ENCODE measurements at regions not wholly inside any gene's neighbourhood (a gene's known extent, or its start where the extent isn't known, plus 50 kb on each side); places are given as distances from the start of the nearest gene placed in this dataset.
"Not testable (repeated sequence)": the region's sequence is repeated elsewhere in the genome, so short reads cannot be mapped to it uniquely, and the experiment has no call there.

DNA sequence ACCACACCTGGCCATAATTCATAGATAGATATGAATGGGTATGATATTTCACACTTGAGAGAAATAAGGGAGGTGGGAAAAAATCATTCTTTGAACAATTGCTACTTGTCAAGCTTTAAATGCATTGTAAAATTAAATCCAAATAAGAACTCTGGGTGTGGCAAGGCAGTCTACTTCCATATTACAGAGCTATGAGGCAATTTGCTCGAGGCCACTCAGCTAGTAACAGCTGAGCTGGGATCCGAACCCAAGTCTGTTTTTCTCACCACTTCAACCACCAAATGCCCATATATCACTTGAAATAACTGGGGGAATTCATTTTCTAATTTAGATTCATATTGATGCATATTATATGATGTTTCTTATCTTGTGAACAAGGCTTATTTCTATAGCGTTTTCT, 482.2 kb upstream of the ADAMTS9 start:
- no peak for DNase-seq

DNA sequence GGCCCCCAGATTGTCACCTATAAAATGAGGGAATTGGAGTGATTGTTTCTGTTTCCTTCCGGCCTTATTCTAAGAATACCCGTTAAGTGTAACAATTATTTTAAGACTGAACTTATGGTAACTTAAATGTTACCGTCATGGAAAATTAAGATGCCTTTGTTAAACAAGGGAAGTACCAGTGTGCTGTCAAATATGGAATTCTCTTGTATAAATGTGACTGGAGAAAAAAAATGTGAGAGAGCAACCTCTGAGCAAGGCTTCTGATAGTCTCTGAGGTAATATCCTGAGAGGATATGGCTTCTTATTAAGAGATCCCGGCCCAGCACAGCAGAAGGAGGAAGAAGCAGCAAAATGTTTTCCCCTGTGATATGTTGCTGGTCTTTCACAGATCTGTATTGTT, 480.7 kb upstream of the ADAMTS9 start:
- no peak for DNase-seq

DNA sequence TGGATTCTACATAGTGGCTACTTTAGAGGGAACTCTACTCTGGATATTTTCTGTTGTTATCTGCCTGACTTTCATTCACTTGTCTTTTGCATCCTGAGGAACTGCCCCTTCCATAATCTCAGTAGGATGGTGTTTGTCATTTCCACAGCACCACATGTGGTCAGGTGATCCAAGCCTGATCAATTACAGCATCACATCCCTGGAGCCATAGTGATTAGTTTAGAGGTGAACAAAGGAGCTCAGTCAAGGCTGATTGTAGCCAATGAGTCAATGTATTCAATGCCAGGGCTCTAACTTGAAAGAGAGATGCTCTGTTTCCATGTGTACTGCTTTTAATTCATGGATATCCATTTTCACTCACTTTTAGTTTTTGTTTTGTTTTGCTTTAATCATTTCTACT, 478.7 kb upstream of the ADAMTS9 start:
- DNase-seq: no peak

GRCh38 chr3:65158023-65158422, 470.2 kb upstream of the ADAMTS9 start:
- DNase-seq: no peak

DNA sequence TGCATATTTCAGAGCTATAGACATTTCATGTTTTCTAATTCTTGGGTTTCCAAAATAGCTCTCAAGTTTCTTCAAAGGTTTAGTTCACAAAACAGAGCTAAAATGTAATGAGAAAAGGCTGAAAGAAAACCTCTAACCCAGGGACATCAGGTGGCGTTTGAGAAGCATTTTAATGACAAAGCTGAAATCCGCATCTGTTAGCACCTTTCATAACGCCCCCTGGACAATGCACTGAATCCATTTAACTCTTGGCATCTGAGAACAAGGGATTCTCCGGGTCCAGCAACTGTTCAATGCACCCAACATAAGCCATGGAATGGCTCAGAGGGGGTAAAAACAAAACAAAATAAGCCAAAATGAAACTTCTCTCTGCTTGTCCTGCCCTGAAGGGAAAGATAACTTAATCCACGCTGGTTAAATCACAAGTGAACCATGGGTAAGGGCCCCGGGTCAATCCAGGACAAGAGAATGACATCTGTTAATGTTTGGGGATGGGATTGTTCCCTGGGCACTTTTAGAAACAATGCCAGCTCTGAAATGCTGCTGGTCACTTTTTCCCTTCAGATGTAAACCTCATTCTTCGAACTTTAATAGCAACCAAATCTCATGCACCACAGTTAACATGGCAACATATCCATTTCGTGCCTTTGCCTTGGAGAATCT, 466.2 kb upstream of the ADAMTS9 start:
- no peak for DNase-seq

- DNase-seq: no peak
Measured at GRCh38 chr3:65151666-65152065, 463.9 kb upstream of the ADAMTS9 start.

- DNase-seq: no peak
Measured at GRCh38 chr3:65149877-65150276, 462.1 kb upstream of the ADAMTS9 start.

GRCh38 chr3:65148687-65149086, 460.9 kb upstream of the ADAMTS9 start:
- no peak for DNase-seq

GRCh38 chr3:65146179-65146578, 458.4 kb upstream of the ADAMTS9 start:
- DNase-seq: no peak

DNA sequence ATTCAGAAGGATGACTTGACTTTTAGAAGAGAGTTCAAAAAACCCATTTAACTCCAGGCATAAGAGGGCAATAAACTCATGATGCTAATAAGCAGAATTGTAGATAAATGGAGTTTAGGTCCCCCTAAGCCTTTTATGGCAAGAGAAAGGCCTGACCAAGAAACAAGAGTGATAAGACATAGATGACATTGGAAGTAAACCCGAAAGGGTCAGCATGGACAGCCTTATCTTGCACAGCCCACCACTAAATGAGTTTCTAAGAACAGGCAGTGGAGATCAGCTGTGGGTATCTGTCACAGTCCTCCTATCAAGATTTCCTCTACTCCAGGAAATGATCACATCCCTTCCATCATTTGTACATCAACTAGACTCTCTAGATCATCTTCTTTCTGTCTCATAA, 457.9 kb upstream of the ADAMTS9 start:
- no peak for DNase-seq

DNA sequence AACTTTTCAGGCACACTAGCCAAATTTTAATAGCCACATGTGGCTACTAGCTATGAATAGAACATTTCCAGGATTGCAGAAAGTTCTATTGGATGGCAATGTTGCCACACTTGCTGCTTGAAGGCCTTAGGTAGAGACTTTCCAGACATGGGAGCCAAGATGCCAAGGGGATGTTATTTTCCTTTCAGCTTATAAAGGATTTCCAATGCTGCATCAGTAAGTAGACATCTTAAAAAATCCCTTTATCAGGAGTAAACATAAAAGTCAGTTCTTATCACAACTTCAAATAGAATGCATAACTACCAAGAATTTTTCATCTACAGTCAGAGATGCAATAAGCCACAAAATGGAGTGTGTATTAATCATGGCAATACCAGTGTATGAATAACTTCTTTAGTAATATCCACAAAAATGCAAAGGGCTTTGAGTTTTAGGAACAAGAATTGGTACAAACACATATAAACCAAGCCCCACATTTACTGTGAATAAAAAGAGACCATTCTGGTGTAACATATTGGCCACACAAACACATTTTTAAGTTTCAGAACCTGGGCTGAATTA, 457.1 kb upstream of the ADAMTS9 start:
- DNase-seq: no peak

- no peak for DNase-seq
Measured at GRCh38 chr3:65142456-65142855, 454.7 kb upstream of the ADAMTS9 start.

- DNase-seq: no peak
Measured at GRCh38 chr3:65138556-65138955, 450.8 kb upstream of the ADAMTS9 start.

- not testable (repeated sequence) for DNase-seq
Measured at GRCh38 chr3:65133752-65134151, 446.0 kb upstream of the ADAMTS9 start.

DNA sequence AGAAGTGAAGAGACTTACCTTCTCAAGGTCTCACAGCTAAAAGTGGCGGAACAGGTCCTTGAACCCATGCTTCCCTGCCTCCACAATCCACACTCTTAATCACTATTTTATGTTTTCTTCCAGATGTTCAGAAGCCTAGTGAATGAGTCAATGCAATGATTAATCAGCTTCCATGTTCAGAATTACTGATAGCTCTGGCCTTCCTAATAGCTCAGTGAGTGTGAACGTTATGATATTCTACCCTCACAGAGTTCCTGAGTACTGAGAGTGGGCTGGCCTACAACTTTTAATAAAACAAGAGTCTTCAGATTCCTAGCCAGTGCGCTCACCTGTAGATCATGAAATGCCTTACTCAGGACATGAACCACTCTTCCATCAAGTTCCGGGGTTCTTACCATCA, 443.0 kb upstream of the ADAMTS9 start:
- no peak for DNase-seq

GRCh38 chr3:65128346-65128745, 440.5 kb upstream of the ADAMTS9 start:
- no peak for DNase-seq

DNA sequence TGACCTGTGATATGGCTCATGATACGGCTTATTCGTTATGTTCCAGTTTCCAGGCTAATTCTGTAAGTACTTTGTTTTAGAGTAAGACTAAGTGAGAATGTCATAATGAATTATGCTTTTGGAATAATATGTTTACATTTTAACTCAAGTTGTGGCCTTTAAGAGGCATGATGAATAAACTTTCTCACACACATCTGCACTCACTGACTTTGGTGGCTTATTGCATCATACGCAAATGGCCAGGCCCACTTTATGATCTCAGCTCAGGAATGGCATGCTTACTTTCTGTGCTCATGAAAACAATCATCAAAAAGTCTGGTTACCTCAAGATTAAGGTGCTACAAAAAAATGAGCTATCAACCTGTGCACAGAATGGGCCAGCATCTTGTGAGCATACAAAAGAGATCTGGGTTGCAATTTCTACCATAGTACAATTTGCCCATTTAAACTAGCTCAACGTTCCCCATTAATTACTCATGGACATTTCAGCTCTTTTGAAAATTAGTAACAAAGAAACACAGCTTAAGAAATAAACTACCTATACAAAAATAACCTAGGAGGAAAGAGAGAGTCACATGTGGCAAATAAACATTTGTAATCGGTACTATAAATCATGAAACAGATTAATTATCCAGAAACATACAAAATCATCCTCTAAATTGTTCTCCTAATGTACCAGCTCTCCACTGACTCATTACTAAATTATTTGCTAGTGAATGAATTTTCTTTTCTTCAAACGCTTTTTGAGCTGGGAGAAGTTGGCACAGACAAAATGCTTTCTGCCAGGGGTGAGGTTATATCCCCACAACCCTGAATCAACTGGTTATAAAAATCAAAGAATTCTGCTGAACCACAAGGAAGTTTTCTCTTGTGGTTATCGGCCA, 439.0 kb upstream of the ADAMTS9 start:
- no peak for DNase-seq

DNA sequence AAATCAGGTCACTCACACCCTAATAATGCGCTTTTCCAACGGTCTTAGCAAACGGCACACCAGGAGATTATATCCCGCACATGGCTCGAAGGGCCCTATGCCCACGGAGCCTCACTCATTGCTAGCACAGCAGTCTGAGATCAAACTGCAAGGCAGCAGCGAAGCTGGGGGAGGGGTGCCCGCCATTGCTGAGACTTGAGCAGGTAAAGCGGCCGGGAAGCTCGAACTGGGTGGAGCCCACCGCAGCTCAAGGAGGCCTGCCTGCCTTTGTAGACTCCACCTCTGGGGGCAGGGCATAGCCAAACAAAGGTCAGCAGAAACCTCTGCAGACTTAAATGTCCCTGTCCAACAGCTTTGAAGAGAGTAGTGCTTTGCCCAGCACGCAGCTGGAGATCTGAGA, 432.4 kb upstream of the ADAMTS9 start:
- DNase-seq: not testable (repeated sequence)

DNA sequence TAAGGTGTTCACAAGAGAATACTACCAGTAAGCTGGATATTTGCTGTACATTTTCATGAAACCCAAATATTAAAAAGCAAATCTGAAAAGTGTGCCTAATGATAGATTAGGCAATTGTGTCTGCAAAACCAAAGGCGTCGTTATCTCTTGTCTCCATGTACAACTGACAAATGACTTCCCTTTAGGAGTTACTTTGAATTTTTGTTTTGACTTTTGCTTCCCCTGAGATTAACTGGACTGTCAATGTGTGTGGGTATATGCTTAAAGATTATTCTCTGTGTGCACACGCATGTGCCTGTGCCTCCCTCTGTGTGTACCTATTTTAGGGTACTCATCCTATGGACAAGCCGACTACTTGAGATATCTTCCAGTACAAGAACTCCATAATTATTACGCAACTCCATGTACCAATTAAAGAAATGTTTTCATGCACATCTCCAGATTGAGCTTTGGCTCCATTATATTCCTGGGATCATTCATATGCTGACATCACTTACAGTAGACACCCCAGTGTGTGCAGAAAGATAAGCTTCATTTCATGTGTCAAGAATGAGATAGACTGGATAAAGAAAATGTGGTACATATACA, 431.2 kb upstream of the ADAMTS9 start:
- DNase-seq: no peak

- DNase-seq: no peak
Measured at GRCh38 chr3:65114041-65114440, 426.2 kb upstream of the ADAMTS9 start.

DNA sequence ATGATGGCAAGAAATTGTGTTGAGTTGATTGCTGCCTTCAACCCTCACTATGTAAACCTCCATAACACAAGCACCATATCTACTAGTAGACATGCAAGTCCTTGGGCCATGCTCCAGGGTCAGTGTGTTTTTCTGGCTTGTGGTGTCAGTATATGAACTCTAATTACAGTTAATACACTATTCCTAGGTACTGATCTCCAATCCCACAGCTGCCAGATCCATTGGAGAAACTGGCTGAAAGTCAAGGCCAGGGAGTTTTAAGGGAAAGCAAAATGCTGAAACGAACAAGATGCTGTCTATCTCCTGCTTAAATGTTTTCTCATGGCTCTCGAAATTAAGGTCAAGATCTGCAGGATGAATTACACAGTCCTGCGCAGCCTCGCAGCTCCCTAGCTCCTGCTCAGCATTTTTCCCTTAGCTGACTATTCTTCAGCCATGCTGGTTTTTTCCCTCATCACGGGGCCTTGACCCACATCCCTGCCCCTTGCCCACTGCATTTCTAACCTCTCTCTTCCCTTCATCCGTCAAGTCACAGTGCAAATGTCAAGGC, 425.0 kb upstream of the ADAMTS9 start:
- DNase-seq: no peak

- DNase-seq: no peak
Measured at GRCh38 chr3:65110661-65111060, 422.9 kb upstream of the ADAMTS9 start.

GRCh38 chr3:65109966-65110500, 422.2 kb upstream of the ADAMTS9 start:
- DNase-seq: no peak
